Mammary epithelial cell (primary cell): ENCODE measurements at regions not wholly inside any gene's neighbourhood (a gene's known extent, or its start where the extent isn't known, plus 50 kb on each side); places are given as distances from the start of the nearest gene placed in this dataset.

Source experiments
- EZH2 ChIP-seq: IDR thresholded peaks from 2 replicates; pipeline ENCODE4 v1.6.1; 2012; ENCODE audit warnings: low read length, inconsistent platforms, borderline replicate concordance
- TF ChIP-seq, protein P1 (sequence below), 2 donors: IDR thresholded peaks in 1 of 2; conservative IDR thresholded peaks in 1 of 2; 2 replicates each; pipeline ENCODE4 v1.5.1; 2011 to 2012; ENCODE audit warnings: inconsistent platforms in 2 of 2, low read length in 2 of 2, mild to moderate bottlenecking in 2 of 2, control low read depth in 1 of 2, low read depth in 1 of 2; ENCODE audit not compliant: insufficient read depth in 1 of 2; ENCODE audit errors: extremely low read depth in 1 of 2

DNA sequence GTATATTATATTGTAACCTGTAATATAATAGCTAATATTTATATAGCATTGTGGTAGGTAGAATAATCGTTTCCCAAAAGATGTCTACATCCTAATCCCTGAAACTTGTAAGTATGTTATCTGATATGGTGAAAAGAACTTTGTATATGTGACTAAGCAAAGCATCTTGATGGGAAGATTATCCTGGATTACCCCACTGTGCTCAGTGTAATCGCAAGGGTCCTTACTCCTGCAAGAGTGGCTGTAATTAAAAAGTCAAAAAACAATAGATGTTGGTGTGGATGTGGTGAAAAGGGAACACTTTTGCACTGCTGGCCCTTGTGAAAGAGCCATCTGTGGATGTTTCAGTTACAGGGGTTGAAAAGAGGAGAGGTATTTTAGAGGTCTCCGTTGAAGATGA is 95.2 kb downstream of the EDN1 start:
- TF ChIP-seq, protein P1, sequence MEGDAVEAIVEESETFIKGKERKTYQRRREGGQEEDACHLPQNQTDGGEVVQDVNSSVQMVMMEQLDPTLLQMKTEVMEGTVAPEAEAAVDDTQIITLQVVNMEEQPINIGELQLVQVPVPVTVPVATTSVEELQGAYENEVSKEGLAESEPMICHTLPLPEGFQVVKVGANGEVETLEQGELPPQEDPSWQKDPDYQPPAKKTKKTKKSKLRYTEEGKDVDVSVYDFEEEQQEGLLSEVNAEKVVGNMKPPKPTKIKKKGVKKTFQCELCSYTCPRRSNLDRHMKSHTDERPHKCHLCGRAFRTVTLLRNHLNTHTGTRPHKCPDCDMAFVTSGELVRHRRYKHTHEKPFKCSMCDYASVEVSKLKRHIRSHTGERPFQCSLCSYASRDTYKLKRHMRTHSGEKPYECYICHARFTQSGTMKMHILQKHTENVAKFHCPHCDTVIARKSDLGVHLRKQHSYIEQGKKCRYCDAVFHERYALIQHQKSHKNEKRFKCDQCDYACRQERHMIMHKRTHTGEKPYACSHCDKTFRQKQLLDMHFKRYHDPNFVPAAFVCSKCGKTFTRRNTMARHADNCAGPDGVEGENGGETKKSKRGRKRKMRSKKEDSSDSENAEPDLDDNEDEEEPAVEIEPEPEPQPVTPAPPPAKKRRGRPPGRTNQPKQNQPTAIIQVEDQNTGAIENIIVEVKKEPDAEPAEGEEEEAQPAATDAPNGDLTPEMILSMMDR (conservative IDR thresholded peaks at IDR 0.05 in 1 of 2, IDR thresholded peaks at IDR 0.05 in 1 of 2; ENCODE audit: extremely low read depth in 1 of 2, insufficient read depth in 1 of 2, low read depth in 1 of 2, low read length in 2 of 2) = no peak
- no peak for TF ChIP-seq EZH2
